Mucosa of rectum (tissue), 2 donors: ENCODE measurements at regions not wholly inside any gene's neighbourhood (a gene's known extent, or its start where the extent isn't known, plus 50 kb on each side); places are given as distances from the start of the nearest gene placed in this dataset.

Experiments
- H3K27ac ChIP-seq, 2 donors: one replicate each; pipeline ENCODE4 v1.7.0; 2013; ENCODE audit warnings: inconsistent platforms in 2 of 2, low read depth in 2 of 2, low read length in 2 of 2
- H3K27me3 ChIP-seq, 2 donors: one replicate each; pipeline ENCODE4 v1.7.0; 2013; ENCODE audit warnings: low read length in 2 of 2; ENCODE audit not compliant: control insufficient read depth in 2 of 2, insufficient read depth in 2 of 2
- H3K36me3 ChIP-seq, 2 donors: one replicate each; pipeline ENCODE4 v1.7.0; 2013; ENCODE audit warnings: low read length in 2 of 2; ENCODE audit not compliant: control insufficient read depth in 2 of 2, insufficient read depth in 2 of 2
- H3K4me1 ChIP-seq, 2 donors: one replicate each; pipeline ENCODE4 v1.7.0; 2013; ENCODE audit warnings: low read length in 2 of 2, mild to moderate bottlenecking in 1 of 2; ENCODE audit not compliant: control insufficient read depth in 2 of 2, insufficient read depth in 2 of 2
- H3K4me3 ChIP-seq, 2 donors: one replicate each; pipeline ENCODE4 v1.7.0; 2013; ENCODE audit warnings: low read length in 2 of 2
- H3K9ac ChIP-seq, 2 donors: one replicate each; pipeline ENCODE4 v1.7.0; 2013; ENCODE audit warnings: low read length in 2 of 2, low read depth in 1 of 2, mild to moderate bottlenecking in 1 of 2
- H3K9me3 ChIP-seq, 2 donors: one replicate each; pipeline ENCODE4 v1.7.0; 2013; ENCODE audit warnings: low read length in 2 of 2; ENCODE audit not compliant: control insufficient read depth in 2 of 2
- donor health status: healthy.
- donor health status: Normal muscosa, but diverticular disease.

- Histone ChIP-seq H3K27ac (no peak overlapping the region), H3K4me3 (no peak overlapping the region), H3K36me3 (no peaks in the 10 kb centered on the region), H3K27me3 (no peaks in the 10 kb centered on the region), H3K4me1 (peaks cover 3 to 4% of the 10 kb centered on the region in 2 donors), H3K9me3 (no peaks in the 10 kb centered on the region), H3K9ac (no peak overlapping the region)
Measured at GRCh38 chr1:168947041-168947440, 159.4 kb upstream of the ATP1B1 start.

GRCh38 chr1:168949672-168950071, 156.8 kb upstream of the ATP1B1 start:
- Histone ChIP-seq H3K9me3 (no peaks in the 10 kb centered on the region), H3K4me3 (no peak overlapping the region), H3K4me1 (peaks cover 3 to 4% of the 10 kb centered on the region in 2 donors), H3K36me3 (no peaks in the 10 kb centered on the region), H3K27ac (no peak overlapping the region), H3K9ac (no peak overlapping the region), H3K27me3 (no peaks in the 10 kb centered on the region)

GRCh38 chr1:168957818-168958217, 148.7 kb upstream of the ATP1B1 start:
- Histone ChIP-seq H3K9ac (no peak overlapping the region), H3K36me3 (no peaks in the 10 kb centered on the region), H3K4me3 (no peak overlapping the region), H3K4me1 (peaks cover 4 to 17% of the 10 kb centered on the region in 2 donors), H3K27me3 (no peaks in the 10 kb centered on the region), H3K9me3 (no peaks in the 10 kb centered on the region), H3K27ac (no peak overlapping the region)

- no peak overlapping the region for H3K9ac ChIP-seq
- H3K4me1 ChIP-seq: peaks cover 4 to 17% of the 10 kb centered on the region in 2 donors
- H3K4me3 ChIP-seq: no peak overlapping the region
- H3K27me3 ChIP-seq: no peaks in the 10 kb centered on the region
- no peak overlapping the region for H3K27ac ChIP-seq
- H3K9me3 ChIP-seq: no peaks in the 10 kb centered on the region
- no peaks in the 10 kb centered on the region for H3K36me3 ChIP-seq
Measured at GRCh38 chr1:168958562-168959289, 147.8 kb upstream of the ATP1B1 start.

GRCh38 chr1:168959382-168959781, 147.1 kb upstream of the ATP1B1 start:
- Histone ChIP-seq H3K4me1 (peaks cover 4 to 17% of the 10 kb centered on the region in 2 donors), H3K9ac (no peak overlapping the region), H3K27me3 (no peaks in the 10 kb centered on the region), H3K36me3 (no peaks in the 10 kb centered on the region), H3K9me3 (no peaks in the 10 kb centered on the region), H3K27ac (no peak overlapping the region), H3K4me3 (no peak overlapping the region)

GRCh38 chr1:168960114-168960513, 146.4 kb upstream of the ATP1B1 start:
- Histone ChIP-seq H3K9me3 (no peaks in the 10 kb centered on the region), H3K36me3 (no peaks in the 10 kb centered on the region), H3K4me1 (peaks cover 4 to 17% of the 10 kb centered on the region in 2 donors), H3K4me3 (no peak overlapping the region), H3K9ac (no peak overlapping the region), H3K27me3 (no peaks in the 10 kb centered on the region), H3K27ac (no peak overlapping the region)

GRCh38 chr1:168960595-168960994, 145.9 kb upstream of the ATP1B1 start:
- Histone ChIP-seq H3K4me3 (no peak overlapping the region), H3K9ac (no peak overlapping the region), H3K9me3 (no peaks in the 10 kb centered on the region), H3K27ac (peak overlapping the region in 1 of 2 donors; percentile 17), H3K36me3 (no peaks in the 10 kb centered on the region), H3K27me3 (no peaks in the 10 kb centered on the region), H3K4me1 (peaks cover 4 to 17% of the 10 kb centered on the region in 2 donors)

- no peaks in the 10 kb centered on the region for H3K9me3 ChIP-seq
- H3K27me3 ChIP-seq: no peaks in the 10 kb centered on the region
- H3K4me1 ChIP-seq: peaks cover 4 to 12% of the 10 kb centered on the region in 2 donors
- no peak overlapping the region for H3K9ac ChIP-seq
- no peak overlapping the region for H3K4me3 ChIP-seq
- H3K36me3 ChIP-seq: no peaks in the 10 kb centered on the region
- H3K27ac ChIP-seq: no peak overlapping the region
Measured at GRCh38 chr1:168963601-168964000, 142.9 kb upstream of the ATP1B1 start.

GRCh38 chr1:168964478-168964877, 142.0 kb upstream of the ATP1B1 start:
- Histone ChIP-seq H3K27ac (no peak overlapping the region), H3K4me1 (peaks cover 4 to 11% of the 10 kb centered on the region in 2 donors), H3K9me3 (no peaks in the 10 kb centered on the region), H3K27me3 (no peaks in the 10 kb centered on the region), H3K9ac (no peak overlapping the region), H3K36me3 (no peaks in the 10 kb centered on the region), H3K4me3 (no peak overlapping the region)

GRCh38 chr1:168966217-168966616, 140.3 kb upstream of the ATP1B1 start:
- Histone ChIP-seq H3K27ac (no peak overlapping the region), H3K4me3 (no peak overlapping the region), H3K9ac (no peak overlapping the region), H3K4me1 (no peaks in the 10 kb centered on the region), H3K27me3 (no peaks in the 10 kb centered on the region), H3K9me3 (no peaks in the 10 kb centered on the region), H3K36me3 (no peaks in the 10 kb centered on the region)
